ENCODE measurements at regions not wholly inside any gene's neighbourhood (a gene's known extent, or its start where the extent isn't known, plus 50 kb on each side); places are given as distances from the start of the nearest gene placed in this dataset.

GRCh38 chr2:7352191-7352590, 435.0 kb downstream of the RNF144A start:
- TF ChIP-seq AFF4 (CRISPR knock-in tag; IDR thresholded peaks at IDR 0.05) (no peak), EHMT2 (IDR thresholded peaks at IDR 0.05) (no peak)

Measured in K562 (cell line).